Mucosa of descending colon (tissue), 3 donors: ENCODE measurements at regions not wholly inside any gene's neighbourhood (a gene's known extent, or its start where the extent isn't known, plus 50 kb on each side); places are given as distances from the start of the nearest gene placed in this dataset.

Experiments used
- ATAC-seq: fragments of 200-7000 bp; cut with Tn5 transposase; one replicate; pipeline ENCODE4 v1.9.1; 2020; ENCODE audit warnings: mild to moderate bottlenecking, moderate library complexity
- DNase-seq, 3 donors: peaks; one replicate each; pipeline ENCODE4 v3.0.0-alpha.2; 2020
- H3K36me3 ChIP-seq: fragments of 200-600 bp; one replicate; pipeline ENCODE4 v1.8.0; 2021; ENCODE audit warnings: low read depth, mild to moderate bottlenecking
- H3K4me1 ChIP-seq: fragments of 200-600 bp; one replicate; pipeline ENCODE4 v1.8.0; 2021; ENCODE audit warnings: low read depth, mild to moderate bottlenecking
- H3K4me3 ChIP-seq: fragments of 200-600 bp; one replicate; pipeline ENCODE4 v1.8.0; 2021; ENCODE audit warnings: mild to moderate bottlenecking
- H3K9me3 ChIP-seq: fragments of 200-600 bp; one replicate; pipeline ENCODE4 v1.8.0; 2021; ENCODE audit warnings: mild to moderate bottlenecking
- intact Hi-C, 2 donors: fragments of 100-400 bp; cut with DNase I in 1 of 2; cut with micrococcal nuclease in 1 of 2; formaldehyde crosslinking; loops; one replicate each; pipeline versions ENCODE4 v1.11.0 to v1.11.1; 2022; cut with DNase I, micrococcal nuclease
- TF ChIP-seq, protein P1 (sequence below): fragments of 200-600 bp; IDR thresholded peaks from one replicate; pipeline ENCODE4 v1.8.0; 2022; ENCODE audit warnings: antibody characterized with exemption, mild to moderate bottlenecking
- donor health status: DM: no; HTN: no; CAD: no; lungs with moderate emphysema.
- donor health status: DM: no; HTN: no; CAD: no.
- donor health status: DM: no; HTN: yes; CAD: no.

DNA sequence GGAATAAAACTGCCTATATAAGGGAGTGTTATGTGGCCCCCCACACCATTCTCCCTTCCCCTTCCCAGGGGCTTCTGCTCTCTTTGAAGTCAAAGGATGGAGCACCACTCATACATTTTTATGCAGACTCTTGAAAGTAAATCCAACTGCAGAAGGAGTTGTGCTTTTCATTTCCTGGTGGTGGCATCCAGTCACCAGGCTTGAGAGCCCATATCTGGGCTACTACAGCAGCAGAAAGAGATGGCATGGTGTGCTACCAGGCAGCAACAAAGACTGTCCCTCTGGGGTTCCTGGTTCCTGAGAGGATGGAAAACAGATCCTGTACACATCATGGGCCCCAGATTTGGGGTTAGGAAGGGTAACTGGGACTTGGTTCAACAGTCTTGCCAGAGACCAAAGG, 226.4 kb downstream of the CLIC5 start:
- TF ChIP-seq, protein P1, sequence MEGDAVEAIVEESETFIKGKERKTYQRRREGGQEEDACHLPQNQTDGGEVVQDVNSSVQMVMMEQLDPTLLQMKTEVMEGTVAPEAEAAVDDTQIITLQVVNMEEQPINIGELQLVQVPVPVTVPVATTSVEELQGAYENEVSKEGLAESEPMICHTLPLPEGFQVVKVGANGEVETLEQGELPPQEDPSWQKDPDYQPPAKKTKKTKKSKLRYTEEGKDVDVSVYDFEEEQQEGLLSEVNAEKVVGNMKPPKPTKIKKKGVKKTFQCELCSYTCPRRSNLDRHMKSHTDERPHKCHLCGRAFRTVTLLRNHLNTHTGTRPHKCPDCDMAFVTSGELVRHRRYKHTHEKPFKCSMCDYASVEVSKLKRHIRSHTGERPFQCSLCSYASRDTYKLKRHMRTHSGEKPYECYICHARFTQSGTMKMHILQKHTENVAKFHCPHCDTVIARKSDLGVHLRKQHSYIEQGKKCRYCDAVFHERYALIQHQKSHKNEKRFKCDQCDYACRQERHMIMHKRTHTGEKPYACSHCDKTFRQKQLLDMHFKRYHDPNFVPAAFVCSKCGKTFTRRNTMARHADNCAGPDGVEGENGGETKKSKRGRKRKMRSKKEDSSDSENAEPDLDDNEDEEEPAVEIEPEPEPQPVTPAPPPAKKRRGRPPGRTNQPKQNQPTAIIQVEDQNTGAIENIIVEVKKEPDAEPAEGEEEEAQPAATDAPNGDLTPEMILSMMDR: no peak
- no peaks in the 10 kb centered on the region for H3K9me3 ChIP-seq
- no peaks in the 10 kb centered on the region for H3K4me1 ChIP-seq
- DNase-seq (no peak), ATAC-seq (no peak)
- H3K36me3 ChIP-seq: no peaks in the 10 kb centered on the region
- intact Hi-C loops: no loop called here
- no peak overlapping the region for H3K4me3 ChIP-seq

DNA sequence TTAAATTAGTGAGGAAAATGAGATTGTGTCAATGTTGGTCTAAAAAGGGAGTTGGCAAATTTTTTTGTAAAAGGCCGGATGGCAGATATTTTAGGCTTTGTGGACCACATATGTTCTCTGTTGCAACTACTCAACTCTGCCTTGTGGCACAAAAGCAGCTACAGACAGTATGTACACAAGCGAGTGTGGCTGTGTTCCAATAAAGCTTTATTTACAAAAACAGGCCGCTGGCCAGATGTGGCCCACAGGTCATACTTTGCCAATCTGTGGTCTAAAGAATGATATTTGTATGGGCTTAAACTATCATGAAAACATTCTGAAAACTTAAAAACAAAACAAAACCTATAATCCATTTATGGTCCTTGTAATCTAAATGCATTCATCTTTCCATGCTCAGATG, 228.3 kb downstream of the CLIC5 start:
- intact Hi-C loops: no loop called here
- DNase-seq (no peak), ATAC-seq (no peak)
- no peaks in the 10 kb centered on the region for H3K9me3 ChIP-seq
- H3K4me1 ChIP-seq: no peaks in the 10 kb centered on the region
- TF ChIP-seq, protein P1: no peak
- H3K4me3 ChIP-seq: no peak overlapping the region
- H3K36me3 ChIP-seq: no peaks in the 10 kb centered on the region

DNA sequence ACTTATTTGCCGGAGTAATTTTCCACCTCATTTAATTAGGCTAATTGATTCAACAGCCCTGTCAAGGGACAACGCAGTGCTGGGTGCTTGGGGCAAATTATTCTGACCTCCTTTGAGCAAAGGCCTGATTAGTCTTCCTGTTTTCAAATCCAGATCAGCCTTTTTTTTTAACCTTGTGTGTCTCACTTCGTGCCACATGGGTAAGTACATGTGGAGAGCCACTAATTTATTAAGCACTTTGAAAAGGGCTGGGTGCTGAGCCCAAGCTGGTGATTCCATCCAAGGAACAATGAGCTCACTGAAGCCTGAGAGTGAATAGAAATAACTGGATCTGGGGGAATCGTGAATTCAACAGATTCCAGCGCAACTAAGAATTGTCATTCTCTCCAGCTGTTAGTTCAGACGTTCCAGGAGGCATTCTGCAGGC, 229.3 kb downstream of the CLIC5 start:
- TF ChIP-seq, protein P1: no peak
- intact Hi-C loops: no loop called here
- ATAC-seq (no peak), DNase-seq (no peak)
- H3K36me3 ChIP-seq: no peaks in the 10 kb centered on the region
- no peaks in the 10 kb centered on the region for H3K9me3 ChIP-seq
- no peaks in the 10 kb centered on the region for H3K4me1 ChIP-seq
- no peak overlapping the region for H3K4me3 ChIP-seq

DNA sequence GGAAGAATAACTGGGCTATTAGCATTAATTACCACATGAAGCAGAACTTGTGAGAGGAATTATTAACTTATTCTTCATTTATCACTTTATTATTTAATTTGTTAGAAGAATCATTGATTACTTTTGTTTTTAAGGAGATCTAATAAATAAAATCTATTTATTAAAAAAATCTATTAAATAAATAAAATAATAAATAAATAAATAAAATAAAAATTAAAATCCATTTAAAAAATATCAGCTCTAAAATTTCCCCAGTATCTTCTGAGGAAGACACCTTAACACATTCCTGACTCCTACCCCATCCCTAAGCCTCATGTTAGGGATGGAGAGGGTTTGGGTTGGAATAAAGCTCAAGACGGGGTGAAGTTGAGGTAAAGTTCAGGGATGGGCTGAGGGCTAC, 231.4 kb downstream of the CLIC5 start:
- intact Hi-C loops: no loop called here
- H3K4me3 ChIP-seq: no peak overlapping the region
- no peak for DNase-seq
- TF ChIP-seq, protein P1: no peak
- H3K9me3 ChIP-seq: no peaks in the 10 kb centered on the region
- ATAC-seq: no peak
- H3K36me3 ChIP-seq: no peaks in the 10 kb centered on the region
- H3K4me1 ChIP-seq: no peaks in the 10 kb centered on the region

DNA sequence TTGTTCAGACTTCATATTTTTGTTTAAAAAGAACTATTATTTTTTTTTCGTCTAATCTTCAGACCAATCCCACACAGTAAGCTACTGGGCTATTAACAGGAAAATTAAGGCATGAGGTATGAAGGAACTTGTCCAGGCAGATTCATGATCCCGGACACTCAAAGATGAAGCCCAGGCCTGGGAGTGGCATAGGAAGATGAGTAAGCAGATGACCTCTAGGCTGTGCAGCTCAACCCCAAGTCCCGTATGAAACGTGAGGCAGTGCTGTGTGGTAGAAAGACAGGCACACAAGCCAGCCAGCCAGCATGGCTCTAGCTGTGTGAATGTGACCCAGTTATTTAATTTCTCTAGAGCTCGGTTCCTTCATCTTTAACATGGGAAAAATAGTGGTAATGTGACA, 231.9 kb downstream of the CLIC5 start:
- no peaks in the 10 kb centered on the region for H3K9me3 ChIP-seq
- TF ChIP-seq, protein P1: no peak
- H3K4me3 ChIP-seq: no peak overlapping the region
- ATAC-seq (no peak), DNase-seq (no peak)
- no peaks in the 10 kb centered on the region for H3K36me3 ChIP-seq
- no peaks in the 10 kb centered on the region for H3K4me1 ChIP-seq
- intact Hi-C loops: no loop called here

DNA sequence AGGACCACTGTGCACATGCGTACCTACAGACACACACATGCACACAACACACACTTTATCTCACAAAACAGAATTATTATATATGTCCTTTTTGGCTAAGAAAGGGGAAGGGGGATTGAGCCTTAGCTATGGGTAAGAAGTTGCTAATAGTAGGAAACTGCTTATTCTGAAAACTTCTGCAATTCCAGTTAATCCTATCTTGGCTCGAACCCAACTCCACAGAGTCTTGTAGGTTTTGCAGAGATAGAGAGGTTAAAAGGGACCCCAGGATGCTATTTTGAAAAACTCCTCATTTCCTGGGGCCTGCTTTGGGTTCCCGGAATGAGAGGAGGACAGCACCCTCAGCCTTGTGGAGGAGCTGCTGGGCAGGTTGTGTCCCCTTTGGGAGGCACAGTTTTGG, 233.8 kb downstream of the CLIC5 start:
- intact Hi-C loops: no loop called here
- H3K9me3 ChIP-seq: no peaks in the 10 kb centered on the region
- H3K4me1 ChIP-seq: no peaks in the 10 kb centered on the region
- DNase-seq (no peak), ATAC-seq (no peak)
- H3K36me3 ChIP-seq: no peaks in the 10 kb centered on the region
- TF ChIP-seq, protein P1: no peak
- H3K4me3 ChIP-seq: no peak overlapping the region
